RCC 7860 (cell line): ENCODE measurements at regions not wholly inside any gene's neighbourhood (a gene's known extent, or its start where the extent isn't known, plus 50 kb on each side); places are given as distances from the start of the nearest gene placed in this dataset.

ENCODE experiments used
- DNase-seq: peaks from one replicate; pipeline ENCODE4 v3.0.0-alpha.2; 2015; ENCODE audit warnings: low spot score
- FAIRE-seq: peaks from 2 replicates; lab custom pipeline; 2012; peaks lifted over from hg19 to GRCh38; lab: Jason Lieb, UNC

GRCh38 chr10:78620985-78621799, 447.6 kb upstream of the ZMIZ1 start:
- DNase-seq (no peak), FAIRE-seq (no peak)

- DNase-seq, result peak; percentile 63
- peak; percentile 76 for FAIRE-seq
Measured at GRCh38 chr10:78623578-78624215, 445.1 kb upstream of the ZMIZ1 start.

- no peak for FAIRE-seq
- no peak for DNase-seq
Measured at GRCh38 chr10:78624791-78625190, 444.0 kb upstream of the ZMIZ1 start.

- FAIRE-seq (no peak), DNase-seq (no peak)
Measured at GRCh38 chr10:78626471-78626870, 442.3 kb upstream of the ZMIZ1 start.

- FAIRE-seq (no peak), DNase-seq (no peak)
Measured at GRCh38 chr10:78627254-78627795, 441.4 kb upstream of the ZMIZ1 start.

- DNase-seq, result no peak
- FAIRE-seq, result no peak
Measured at GRCh38 chr10:78628976-78629375, 439.8 kb upstream of the ZMIZ1 start.

GRCh38 chr10:78629773-78630172, 439.0 kb upstream of the ZMIZ1 start:
- DNase-seq (no peak), FAIRE-seq (no peak)

- DNase-seq (no peak), FAIRE-seq (no peak)
Measured at GRCh38 chr10:78630944-78631838, 437.6 kb upstream of the ZMIZ1 start.

GRCh38 chr10:78634389-78634815, 434.4 kb upstream of the ZMIZ1 start:
- FAIRE-seq, result no peak
- no peak for DNase-seq

GRCh38 chr10:78634835-78635234, 433.9 kb upstream of the ZMIZ1 start:
- FAIRE-seq (no peak), DNase-seq (no peak)

- FAIRE-seq (no peak), DNase-seq (no peak)
Measured at GRCh38 chr10:78639629-78640028, 429.1 kb upstream of the ZMIZ1 start.

- FAIRE-seq (no peak), DNase-seq (no peak)
Measured at GRCh38 chr10:78640796-78641636, 427.8 kb upstream of the ZMIZ1 start.

- DNase-seq, result no peak
- no peak for FAIRE-seq
Measured at GRCh38 chr10:78641693-78642092, 427.1 kb upstream of the ZMIZ1 start.

GRCh38 chr10:78642269-78642816, 426.4 kb upstream of the ZMIZ1 start:
- DNase-seq (no peak), FAIRE-seq (no peak)

- FAIRE-seq (no peak), DNase-seq (no peak)
Measured at GRCh38 chr10:78643513-78643912, 425.3 kb upstream of the ZMIZ1 start.

- no peak for DNase-seq
- FAIRE-seq, result no peak
Measured at GRCh38 chr10:78644550-78644949, 424.2 kb upstream of the ZMIZ1 start.

GRCh38 chr10:78645169-78645686, 423.5 kb upstream of the ZMIZ1 start:
- DNase-seq, result no peak
- no peak for FAIRE-seq

GRCh38 chr10:78645975-78646374, 422.8 kb upstream of the ZMIZ1 start:
- DNase-seq (no peak), FAIRE-seq (no peak)

GRCh38 chr10:78648256-78648860, 420.4 kb upstream of the ZMIZ1 start:
- FAIRE-seq (no peak), DNase-seq (no peak)
